ENCODE measurements at regions not wholly inside any gene's neighbourhood (a gene's known extent, or its start where the extent isn't known, plus 50 kb on each side); places are given as distances from the start of the nearest gene placed in this dataset.
A peak's percentile ranks its signal among the peaks of the same experiment; 100 is the strongest.
"Not testable (repeated sequence)": the region's sequence is repeated elsewhere in the genome, so short reads cannot be mapped to it uniquely, and the experiment has no call there.

DNA sequence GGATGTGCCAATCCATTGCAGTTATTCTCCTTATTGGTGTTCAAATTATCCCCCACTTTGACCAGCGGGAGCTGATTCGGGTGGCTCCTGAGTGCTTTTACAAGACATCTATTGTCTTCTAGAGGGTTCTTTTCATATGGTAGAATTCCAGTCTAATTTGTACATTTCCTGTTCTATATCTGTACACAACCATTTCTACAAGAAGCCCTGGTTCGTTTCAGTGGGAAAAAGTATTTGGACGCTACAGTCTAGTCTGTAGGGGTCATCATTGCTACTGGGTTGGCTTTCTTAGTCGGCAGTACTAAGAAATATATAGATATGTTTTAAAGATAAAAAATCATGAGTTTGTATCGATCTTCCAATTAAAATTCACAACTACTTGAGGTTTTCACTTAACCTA, 262.6 kb downstream of the MAP2K6 start:
- FAIRE-seq (no peak), DNase-seq (ENCODE audit: low read depth) (no peak)
- no peaks in the 10 kb centered on the region for H3K36me3 ChIP-seq (ENCODE audit: control insufficient read depth, insufficient read depth, low read length)
- TF ChIP-seq, protein P1, sequence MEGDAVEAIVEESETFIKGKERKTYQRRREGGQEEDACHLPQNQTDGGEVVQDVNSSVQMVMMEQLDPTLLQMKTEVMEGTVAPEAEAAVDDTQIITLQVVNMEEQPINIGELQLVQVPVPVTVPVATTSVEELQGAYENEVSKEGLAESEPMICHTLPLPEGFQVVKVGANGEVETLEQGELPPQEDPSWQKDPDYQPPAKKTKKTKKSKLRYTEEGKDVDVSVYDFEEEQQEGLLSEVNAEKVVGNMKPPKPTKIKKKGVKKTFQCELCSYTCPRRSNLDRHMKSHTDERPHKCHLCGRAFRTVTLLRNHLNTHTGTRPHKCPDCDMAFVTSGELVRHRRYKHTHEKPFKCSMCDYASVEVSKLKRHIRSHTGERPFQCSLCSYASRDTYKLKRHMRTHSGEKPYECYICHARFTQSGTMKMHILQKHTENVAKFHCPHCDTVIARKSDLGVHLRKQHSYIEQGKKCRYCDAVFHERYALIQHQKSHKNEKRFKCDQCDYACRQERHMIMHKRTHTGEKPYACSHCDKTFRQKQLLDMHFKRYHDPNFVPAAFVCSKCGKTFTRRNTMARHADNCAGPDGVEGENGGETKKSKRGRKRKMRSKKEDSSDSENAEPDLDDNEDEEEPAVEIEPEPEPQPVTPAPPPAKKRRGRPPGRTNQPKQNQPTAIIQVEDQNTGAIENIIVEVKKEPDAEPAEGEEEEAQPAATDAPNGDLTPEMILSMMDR (IDR thresholded peaks at IDR 0.05; ENCODE audit: insufficient read depth, low read length, severe bottlenecking): no peak
- H3K27me3 ChIP-seq (ENCODE audit: control insufficient read depth, insufficient read depth, low read length): no peaks in the 10 kb centered on the region
- H3K4me3 ChIP-seq (ENCODE audit: low read depth, low read length): no peak overlapping the region

DNA sequence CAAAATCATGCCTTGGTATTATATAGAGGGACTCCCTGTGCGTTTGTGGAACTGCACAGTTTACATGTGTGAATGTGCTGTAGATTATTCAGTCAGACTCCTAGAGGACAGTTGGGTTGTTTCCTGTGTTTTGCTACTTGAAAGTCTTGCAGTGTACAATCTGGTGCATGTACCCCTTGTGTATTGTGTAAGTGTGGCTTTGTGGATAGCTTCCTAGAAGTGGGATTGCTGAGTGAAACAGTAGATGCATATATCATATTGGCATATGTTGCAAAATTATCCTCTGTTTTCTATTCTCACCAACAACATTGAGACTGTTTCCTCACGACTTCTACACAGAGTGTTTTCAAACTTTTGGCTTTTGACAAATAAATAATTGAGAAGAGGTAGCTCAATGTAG, 263.7 kb downstream of the MAP2K6 start:
- Histone ChIP-seq H3K4me3 (ENCODE audit: low read depth, low read length) (no peak overlapping the region), H3K27me3 (ENCODE audit: control insufficient read depth, insufficient read depth, low read length) (no peaks in the 10 kb centered on the region), H3K36me3 (ENCODE audit: control insufficient read depth, insufficient read depth, low read length) (no peaks in the 10 kb centered on the region)
- TF ChIP-seq, protein P1 (IDR thresholded peaks at IDR 0.05; ENCODE audit: insufficient read depth, low read length, severe bottlenecking): no peak
- no peak for DNase-seq (ENCODE audit: low read depth)
- no peak for FAIRE-seq

DNA sequence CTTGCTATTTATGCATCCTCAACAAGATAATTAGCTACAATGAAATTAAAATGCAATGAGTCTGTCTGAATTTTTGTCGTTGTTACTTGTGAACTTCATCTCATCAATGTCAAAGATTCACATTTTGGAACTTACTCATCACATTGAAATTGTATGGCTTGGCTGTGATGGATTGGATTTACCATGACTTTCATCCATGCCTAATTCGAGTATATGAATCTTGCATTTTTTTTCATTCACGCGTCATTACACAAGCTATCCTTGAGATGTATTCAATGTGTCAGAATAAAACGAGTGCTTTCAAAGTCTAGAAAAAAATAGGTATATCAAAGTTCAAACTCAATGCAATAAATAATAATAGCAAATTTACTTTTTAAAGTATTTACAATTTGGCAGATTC, 265.3 kb downstream of the MAP2K6 start:
- no peaks in the 10 kb centered on the region for H3K27me3 ChIP-seq (ENCODE audit: control insufficient read depth, insufficient read depth, low read length)
- TF ChIP-seq, protein P1 (IDR thresholded peaks at IDR 0.05; ENCODE audit: insufficient read depth, low read length, severe bottlenecking): no peak
- FAIRE-seq (no peak), DNase-seq (ENCODE audit: low read depth) (no peak)
- H3K4me3 ChIP-seq (ENCODE audit: low read depth, low read length): no peak overlapping the region
- H3K36me3 ChIP-seq (ENCODE audit: control insufficient read depth, insufficient read depth, low read length): no peaks in the 10 kb centered on the region

DNA sequence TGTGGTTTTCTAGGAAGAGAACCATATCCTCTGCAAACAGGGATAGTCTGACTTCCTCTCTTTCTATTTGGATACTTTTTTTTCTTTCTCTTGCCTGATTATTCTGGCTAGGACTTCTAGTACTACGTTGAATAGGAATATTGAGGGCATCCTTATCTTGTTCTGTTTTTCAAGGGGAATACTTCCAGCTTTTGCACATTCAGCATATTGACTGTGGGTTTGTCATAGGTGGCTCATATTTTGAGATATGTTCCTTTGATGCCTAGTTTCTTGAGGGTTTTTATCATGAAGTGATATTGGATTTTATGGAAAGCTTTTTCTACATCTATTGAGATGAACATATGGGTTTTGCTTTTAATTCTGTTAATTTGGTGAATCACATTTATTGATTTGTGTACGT, 269.8 kb downstream of the MAP2K6 start:
- TF ChIP-seq, protein P1 (IDR thresholded peaks at IDR 0.05; ENCODE audit: insufficient read depth, low read length, severe bottlenecking): no peak
- no peak for FAIRE-seq
- H3K36me3 ChIP-seq (ENCODE audit: control insufficient read depth, insufficient read depth, low read length): no peaks in the 10 kb centered on the region
- no peaks in the 10 kb centered on the region for H3K27me3 ChIP-seq (ENCODE audit: control insufficient read depth, insufficient read depth, low read length)
- DNase-seq (ENCODE audit: low read depth): no peak
- no peak overlapping the region for H3K4me3 ChIP-seq (ENCODE audit: low read depth, low read length)

DNA sequence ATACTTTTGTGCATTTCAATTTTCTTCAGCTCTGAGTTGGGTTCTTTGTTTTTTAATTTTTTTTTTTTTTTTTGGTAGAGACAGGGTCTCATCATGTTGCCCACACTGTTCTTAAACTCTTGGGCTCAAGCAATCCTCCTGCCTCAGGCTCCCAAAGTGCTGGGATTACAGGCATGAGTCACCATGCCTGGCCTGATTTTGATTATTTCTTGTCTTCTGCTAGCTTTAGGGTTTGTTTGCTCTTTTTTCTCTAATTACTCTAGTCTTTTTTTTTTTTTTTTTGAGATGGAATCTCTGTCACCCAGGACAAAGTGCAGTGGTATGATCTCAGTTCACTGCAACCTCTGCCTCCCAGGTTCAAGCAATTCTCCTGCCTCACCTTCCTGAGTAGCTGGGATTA, 270.7 kb downstream of the MAP2K6 start:
- peak; percentile 7 for DNase-seq (ENCODE audit: low read depth)
- not testable (repeated sequence) for H3K4me3 ChIP-seq (ENCODE audit: low read depth, low read length); H3K36me3 ChIP-seq (ENCODE audit: control insufficient read depth, insufficient read depth, low read length); H3K27me3 ChIP-seq (ENCODE audit: control insufficient read depth, insufficient read depth, low read length); FAIRE-seq

DNA sequence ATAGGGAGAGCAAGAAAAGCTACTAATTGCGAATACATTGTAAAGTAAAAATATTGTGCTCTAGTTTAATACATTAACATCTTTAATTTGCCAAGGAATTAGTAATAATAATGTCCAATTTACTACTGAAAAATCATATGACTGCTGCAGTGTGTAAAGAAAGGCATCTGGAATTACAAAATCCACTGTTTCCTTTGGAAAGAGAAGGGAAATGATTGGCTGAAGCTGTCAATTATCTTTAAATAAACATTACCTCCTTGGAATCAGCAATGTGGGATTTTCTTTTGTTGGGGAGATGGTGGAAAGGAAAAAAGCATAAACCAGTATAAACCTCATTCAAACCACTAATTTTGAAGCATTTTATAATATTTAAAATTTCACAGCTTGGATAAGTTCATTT, 276.0 kb downstream of the MAP2K6 start:
- FAIRE-seq (no peak), DNase-seq (ENCODE audit: low read depth) (no peak)
- TF ChIP-seq, protein P1 (IDR thresholded peaks at IDR 0.05; ENCODE audit: insufficient read depth, low read length, severe bottlenecking): no peak
- Histone ChIP-seq H3K36me3 (ENCODE audit: control insufficient read depth, insufficient read depth, low read length) (no peaks in the 10 kb centered on the region), H3K27me3 (ENCODE audit: control insufficient read depth, insufficient read depth, low read length) (no peaks in the 10 kb centered on the region), H3K4me3 (ENCODE audit: low read depth, low read length) (no peak overlapping the region)
